PC-9 (cell line): ENCODE measurements at regions not wholly inside any gene's neighbourhood (a gene's known extent, or its start where the extent isn't known, plus 50 kb on each side); places are given as distances from the start of the nearest gene placed in this dataset.

Source experiments
- BruUV-seq: library from RNA; stranded (reverse); fragments of 400-500 nt; replicated peaks from 2 replicates; lab custom pipeline; 2021; lab: Mats Ljungman, UMichigan
- CTCF ChIA-PET: fragments of 300-600 bp; sonication (Branson Sonifier 250); formaldehyde crosslinking; loops from one replicate; lab custom pipeline; 2022; ENCODE audit warnings: antibody characterized with exemption; lab: Charles Lee
- POLR2A ChIA-PET: fragments of 300-600 bp; sonication (Branson Sonifier 250); formaldehyde crosslinking; loops from one replicate; lab custom pipeline; 2022; ENCODE audit warnings: antibody characterized with exemption; ENCODE audit not compliant: unreplicated experiment; lab: Charles Lee
- DNase-seq, 2 experiments: peaks; one replicate each; pipeline versions ENCODE4 v3.0.0 to v3.0.0-alpha.2; 2015 to 2022; ENCODE audit warnings: mixed read lengths in 1 of 2
- H2AFZ ChIP-seq: fragments of 200-600 bp; sonication (generic); 2 replicates; pipeline ENCODE4 v1.8.1; 2017; ENCODE audit warnings: antibody characterized with exemption
- H3F3A ChIP-seq: fragments of 200-600 bp; sonication (generic); 2 replicates; pipeline ENCODE4 v1.8.1; 2017; ENCODE audit warnings: antibody characterized with exemption, mild to moderate bottlenecking, low read depth; ENCODE audit not compliant: insufficient read depth
- H3K27ac ChIP-seq: fragments of 200-600 bp; sonication (generic); 2 replicates; pipeline ENCODE4 v1.6.1; 2016; ENCODE audit warnings: mixed run types
- H3K27me3 ChIP-seq: fragments of 200-600 bp; sonication (generic); 2 replicates; pipeline ENCODE4 v1.6.1; 2016; ENCODE audit warnings: low read depth, mixed run types; ENCODE audit not compliant: insufficient read depth
- H3K36me3 ChIP-seq: fragments of 200-600 bp; sonication (generic); 2 replicates; pipeline ENCODE4 v1.6.1; 2016; ENCODE audit warnings: low read depth, mixed run types
- H3K4me1 ChIP-seq: fragments of 200-600 bp; sonication (generic); replicated peaks from 2 replicates; pipeline ENCODE4 v1.6.1; 2016; ENCODE audit warnings: mixed run types; ENCODE audit not compliant: insufficient read depth
- H3K4me2 ChIP-seq: fragments of 200-600 bp; sonication (generic); 2 replicates; pipeline ENCODE4 v1.6.1; 2017; ENCODE audit warnings: mixed run types
- H3K4me3 ChIP-seq: fragments of 200-600 bp; sonication (generic); 2 replicates; pipeline ENCODE4 v1.6.1; 2016; ENCODE audit warnings: mixed run types
- H3K79me2 ChIP-seq: fragments of 200-600 bp; sonication (generic); 2 replicates; pipeline ENCODE4 v1.6.1; 2017; ENCODE audit warnings: low read depth, mixed run types
- H3K9me2 ChIP-seq: fragments of 200-600 bp; sonication (generic); 2 replicates; pipeline ENCODE4 v1.8.1; 2017; ENCODE audit warnings: mild to moderate bottlenecking; ENCODE audit not compliant: insufficient read depth
- H3K9me3 ChIP-seq: fragments of 200-600 bp; sonication (generic); 2 replicates; pipeline ENCODE4 v1.8.1; 2016; ENCODE audit warnings: low read depth; ENCODE audit not compliant: insufficient read depth
- H4K20me1 ChIP-seq: fragments of 200-600 bp; sonication (generic); 2 replicates; pipeline ENCODE4 v1.8.1; 2017; ENCODE audit not compliant: insufficient read depth
- EZH2 ChIP-seq: fragments of 200-600 bp; sonication (generic); IDR thresholded peaks from 2 replicates; pipeline ENCODE4 v1.8.0; 2017; ENCODE audit warnings: antibody characterized with exemption, low read depth
- intact Hi-C: fragments of 100-400 bp; cut with micrococcal nuclease; formaldehyde crosslinking; loops from one replicate; pipeline ENCODE4 v1.10.0; 2022; ENCODE audit not compliant: unreplicated experiment
- TF ChIP-seq, protein P1 (sequence below): fragments of 200-600 bp; sonication (generic); conservative IDR thresholded peaks from 2 replicates; pipeline ENCODE4 v1.6.1; 2017; ENCODE audit warnings: mixed run types, antibody characterized with exemption, mild to moderate bottlenecking, moderate library complexity

DNA sequence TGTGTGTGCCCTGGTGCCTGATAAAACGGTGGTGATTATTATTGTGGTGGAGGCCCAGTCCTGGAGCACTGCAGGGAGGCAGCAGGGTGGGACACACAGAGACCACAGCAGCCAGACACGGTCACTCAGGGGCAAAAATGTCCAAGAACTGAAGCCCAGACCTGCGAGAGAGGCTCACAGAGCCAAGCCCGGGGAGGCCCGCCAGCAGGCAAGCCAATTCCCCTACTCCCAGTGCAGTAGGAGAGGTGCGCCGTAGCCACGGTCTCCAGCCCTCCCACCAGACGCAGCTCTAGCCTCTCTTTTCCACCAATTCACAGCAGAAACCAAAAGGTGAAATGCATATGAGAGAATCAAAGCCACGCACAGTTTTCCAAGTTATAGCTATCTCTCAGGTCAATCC lies 179.4 kb upstream of the TAB2 start:
- Histone ChIP-seq H3K4me3 (no peak overlapping the region), H3K4me2 (no peak overlapping the region), H3K79me2 (no peaks in the 10 kb centered on the region), H3K27me3 (no peaks in the 10 kb centered on the region), H4K20me1 (no peaks in the 10 kb centered on the region), H3K36me3 (no peaks in the 10 kb centered on the region), H3K27ac (no peak overlapping the region), H2AFZ (no peak overlapping the region), H3K9me2 (no peaks in the 10 kb centered on the region), H3K4me1 (peaks cover 28% of the 10 kb centered on the region), H3F3A (0 out of 2 replicates have a peak, but pooled peaks cover 3% of the 10 kb centered on the region), H3K9me3 (no peaks in the 10 kb centered on the region)
- TF ChIP-seq, protein P1, sequence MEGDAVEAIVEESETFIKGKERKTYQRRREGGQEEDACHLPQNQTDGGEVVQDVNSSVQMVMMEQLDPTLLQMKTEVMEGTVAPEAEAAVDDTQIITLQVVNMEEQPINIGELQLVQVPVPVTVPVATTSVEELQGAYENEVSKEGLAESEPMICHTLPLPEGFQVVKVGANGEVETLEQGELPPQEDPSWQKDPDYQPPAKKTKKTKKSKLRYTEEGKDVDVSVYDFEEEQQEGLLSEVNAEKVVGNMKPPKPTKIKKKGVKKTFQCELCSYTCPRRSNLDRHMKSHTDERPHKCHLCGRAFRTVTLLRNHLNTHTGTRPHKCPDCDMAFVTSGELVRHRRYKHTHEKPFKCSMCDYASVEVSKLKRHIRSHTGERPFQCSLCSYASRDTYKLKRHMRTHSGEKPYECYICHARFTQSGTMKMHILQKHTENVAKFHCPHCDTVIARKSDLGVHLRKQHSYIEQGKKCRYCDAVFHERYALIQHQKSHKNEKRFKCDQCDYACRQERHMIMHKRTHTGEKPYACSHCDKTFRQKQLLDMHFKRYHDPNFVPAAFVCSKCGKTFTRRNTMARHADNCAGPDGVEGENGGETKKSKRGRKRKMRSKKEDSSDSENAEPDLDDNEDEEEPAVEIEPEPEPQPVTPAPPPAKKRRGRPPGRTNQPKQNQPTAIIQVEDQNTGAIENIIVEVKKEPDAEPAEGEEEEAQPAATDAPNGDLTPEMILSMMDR: no peak
- TF ChIP-seq EZH2: no peak
- DNase-seq: no peak
- POLR2A ChIA-PET: no interaction called here
- intact Hi-C loops: no loop called here
- BruUV-seq: no TSS peak
- CTCF ChIA-PET: no interaction called here

DNA sequence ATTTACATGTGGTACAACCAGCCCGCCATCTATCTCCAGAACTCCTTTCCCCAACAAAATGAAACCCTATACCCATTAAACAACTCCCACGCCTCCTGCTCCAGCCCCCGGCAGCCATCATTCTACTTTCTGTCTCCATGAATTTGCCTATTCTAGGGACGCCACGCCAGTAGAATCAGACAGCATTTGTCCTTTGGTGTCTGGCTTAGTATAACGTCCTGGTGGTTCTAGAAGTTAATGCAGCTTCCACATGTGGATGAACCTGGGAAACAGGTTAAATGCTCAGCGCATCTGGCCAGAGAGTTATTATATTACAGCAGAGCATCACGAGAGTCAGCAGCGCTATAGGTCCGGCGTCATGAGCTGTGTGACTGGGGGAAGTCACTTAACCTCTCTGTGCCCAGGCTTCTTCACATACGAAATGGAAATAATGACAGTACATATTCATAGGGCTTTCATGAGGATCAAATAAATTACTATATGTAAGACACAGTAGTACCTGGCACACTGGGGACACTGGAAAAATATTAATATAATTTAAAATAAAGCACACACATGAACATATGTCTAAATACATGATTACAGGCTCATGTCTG lies 178.7 kb upstream of the TAB2 start:
- no peak overlapping the region for H3K4me3 ChIP-seq
- TF ChIP-seq EZH2: no peak
- TF ChIP-seq, protein P1: no peak
- CTCF ChIA-PET: no interaction called here
- H4K20me1 ChIP-seq: no peaks in the 10 kb centered on the region
- H3F3A ChIP-seq: 0 out of 2 replicates have a peak, but pooled peaks cover 3% of the 10 kb centered on the region
- no peak overlapping the region for H3K4me2 ChIP-seq
- no TSS peak for BruUV-seq
- intact Hi-C loops: no loop called here
- H3K27me3 ChIP-seq: no peaks in the 10 kb centered on the region
- DNase-seq: no peak
- no peaks in the 10 kb centered on the region for H3K9me3 ChIP-seq
- POLR2A ChIA-PET: no interaction called here
- H3K9me2 ChIP-seq: no peaks in the 10 kb centered on the region
- H2AFZ ChIP-seq: no peak overlapping the region
- no peak overlapping the region for H3K27ac ChIP-seq
- H3K4me1 ChIP-seq: peaks cover 25% of the 10 kb centered on the region
- H3K79me2 ChIP-seq: no peaks in the 10 kb centered on the region
- no peaks in the 10 kb centered on the region for H3K36me3 ChIP-seq

DNA sequence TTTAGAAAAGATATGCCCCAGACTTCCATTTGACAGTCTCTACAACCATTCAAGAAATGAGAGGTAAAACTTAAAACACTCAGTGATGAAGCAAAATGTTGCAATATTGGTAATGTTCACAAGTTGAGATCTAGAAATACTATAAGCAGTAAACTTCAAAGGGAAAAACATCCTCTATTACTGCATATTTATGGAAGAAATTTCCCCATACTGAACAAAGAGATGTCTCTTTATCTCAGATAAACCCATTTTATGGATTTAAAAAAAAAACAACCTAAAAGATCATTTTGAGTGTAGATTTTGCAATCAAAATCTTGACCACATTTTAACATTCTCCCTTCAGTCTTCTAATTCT lies 177.8 kb upstream of the TAB2 start:
- no peak overlapping the region for H2AFZ ChIP-seq
- no peaks in the 10 kb centered on the region for H3K79me2 ChIP-seq
- H3K27ac ChIP-seq: no peak overlapping the region
- peaks cover 15% of the 10 kb centered on the region for H3K4me1 ChIP-seq
- ChIA-PET POLR2A (no interaction called here), CTCF (no interaction called here)
- intact Hi-C loops: no loop called here
- TF ChIP-seq, protein P1: no peak
- no peak for TF ChIP-seq EZH2
- H3K4me2 ChIP-seq: no peak overlapping the region
- no peaks in the 10 kb centered on the region for H3K9me3 ChIP-seq
- no peaks in the 10 kb centered on the region for H4K20me1 ChIP-seq
- H3K9me2 ChIP-seq: no peaks in the 10 kb centered on the region
- H3K27me3 ChIP-seq: no peaks in the 10 kb centered on the region
- BruUV-seq: no TSS peak
- no peak overlapping the region for H3K4me3 ChIP-seq
- H3K36me3 ChIP-seq: no peaks in the 10 kb centered on the region
- no peak for DNase-seq
- no peaks in the 10 kb centered on the region for H3F3A ChIP-seq
